GM18526 (cell line): ENCODE measurements at regions not wholly inside any gene's neighbourhood (a gene's known extent, or its start where the extent isn't known, plus 50 kb on each side); places are given as distances from the start of the nearest gene placed in this dataset.

ENCODE experiments used
- POLR2A ChIP-seq: IDR thresholded peaks from 3 replicates; pipeline ENCODE4 v1.6.1; 2011; ENCODE audit not compliant: insufficient read length; ENCODE audit errors: extremely low read depth

- no peak for TF ChIP-seq POLR2A
These were observed 91.0 kb upstream of the LCLAT1 start for GRCh38 chr2:30356071-30356470.

- no peak for TF ChIP-seq POLR2A
These were observed 90.3 kb upstream of the LCLAT1 start for GRCh38 chr2:30356776-30357175.

- no peak for TF ChIP-seq POLR2A
These were observed 88.7 kb upstream of the LCLAT1 start for GRCh38 chr2:30358351-30358750.

GRCh38 chr2:30358842-30359241, 88.2 kb upstream of the LCLAT1 start:
- no peak for TF ChIP-seq POLR2A

- no peak for TF ChIP-seq POLR2A
These were observed 87.3 kb upstream of the LCLAT1 start for GRCh38 chr2:30359644-30360167.

- TF ChIP-seq POLR2A: no peak
These were observed 85.2 kb upstream of the LCLAT1 start for GRCh38 chr2:30361751-30362394.

GRCh38 chr2:30362468-30363081, 84.5 kb upstream of the LCLAT1 start:
- no peak for TF ChIP-seq POLR2A

- TF ChIP-seq POLR2A: no peak
These were observed 83.6 kb upstream of the LCLAT1 start for GRCh38 chr2:30363406-30363805.

GRCh38 chr2:30365201-30365600, 81.8 kb upstream of the LCLAT1 start:
- no peak for TF ChIP-seq POLR2A

GRCh38 chr2:30366199-30366691, 80.8 kb upstream of the LCLAT1 start:
- TF ChIP-seq POLR2A: no peak

GRCh38 chr2:30367232-30368070, 79.6 kb upstream of the LCLAT1 start:
- no peak for TF ChIP-seq POLR2A

- no peak for TF ChIP-seq POLR2A
These were observed 78.8 kb upstream of the LCLAT1 start for GRCh38 chr2:30368258-30368657.

- no peak for TF ChIP-seq POLR2A
These were observed 75.9 kb upstream of the LCLAT1 start for GRCh38 chr2:30371028-30371689.

GRCh38 chr2:30371772-30372373, 75.2 kb upstream of the LCLAT1 start:
- no peak for TF ChIP-seq POLR2A

GRCh38 chr2:30372826-30373225, 74.2 kb upstream of the LCLAT1 start:
- TF ChIP-seq POLR2A: no peak

- no peak for TF ChIP-seq POLR2A
These were observed 73.2 kb upstream of the LCLAT1 start for GRCh38 chr2:30373881-30374302.
